Activated naive CD8-positive, alpha-beta T cell treated with anti-CD3 and anti-CD28 coated beads, Interleukin-2, amount 50 U/mL, for 16 hours (primary cell): ENCODE measurements at regions not wholly inside any gene's neighbourhood (a gene's known extent, or its start where the extent isn't known, plus 50 kb on each side); places are given as distances from the start of the nearest gene placed in this dataset.
"Not testable (repeated sequence)": the region's sequence is repeated elsewhere in the genome, so short reads cannot be mapped to it uniquely, and the experiment has no call there.

Experiments used
- DNase-seq: peaks from one replicate; pipeline ENCODE4 v3.0.0-alpha.2; 2020; ENCODE audit warnings: low read depth, low spot score

DNA sequence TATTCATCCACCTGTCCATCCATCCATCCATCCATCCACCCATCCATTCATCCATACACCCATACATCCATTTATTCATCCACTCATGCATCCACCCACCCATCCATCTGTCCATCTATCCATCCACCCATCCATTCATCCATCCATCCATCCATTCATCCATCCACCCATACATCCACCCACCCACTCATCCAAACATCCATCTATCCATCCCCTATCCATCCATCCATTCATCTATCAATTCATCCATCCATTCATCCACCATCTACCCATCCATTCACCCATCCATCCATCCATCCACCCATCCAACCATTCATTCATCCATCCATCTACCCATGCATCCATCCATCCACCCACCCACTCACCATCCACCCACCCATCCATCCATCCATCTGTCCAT, 142.6 kb upstream of the SFSWAP start:
- no peak for DNase-seq

DNA sequence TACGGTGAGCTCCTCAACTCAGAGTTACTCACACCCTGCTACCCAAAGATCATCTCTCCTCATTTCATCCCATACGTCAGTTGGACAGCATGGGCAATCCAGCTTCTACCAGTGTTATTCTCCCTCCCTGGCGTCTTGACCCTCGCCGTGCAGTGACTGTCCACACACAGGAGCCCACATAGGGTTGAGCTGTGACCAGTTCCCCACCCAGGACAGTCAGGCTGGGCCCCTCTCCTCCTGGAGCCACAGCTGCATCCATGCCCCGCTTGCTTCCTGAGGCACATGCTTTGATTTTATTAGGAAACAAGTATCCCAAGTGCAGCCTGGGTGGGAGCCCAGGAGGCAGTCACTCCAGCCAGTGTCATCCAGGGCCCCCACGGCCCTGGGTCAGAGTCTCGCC, 140.3 kb upstream of the SFSWAP start:
- no peak for DNase-seq

DNA sequence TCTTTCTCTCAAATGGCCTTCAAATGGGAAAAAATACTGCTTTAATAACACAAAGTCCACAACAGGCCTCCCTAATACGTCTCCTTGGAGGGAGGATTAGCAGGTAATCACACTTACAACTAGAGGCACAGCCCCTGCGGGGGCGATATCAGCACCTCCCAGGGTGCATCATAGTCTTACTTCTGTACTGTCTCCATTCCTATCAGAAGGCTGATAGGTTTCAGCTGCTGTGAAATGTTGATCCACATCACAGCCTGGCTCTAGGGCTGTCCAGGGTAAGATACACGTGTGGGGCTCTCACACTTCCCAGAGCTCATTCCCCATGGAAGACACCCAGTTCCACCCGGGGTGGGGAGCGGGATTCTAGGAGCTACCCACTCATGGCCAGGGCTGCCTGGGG, 139.1 kb upstream of the SFSWAP start:
- DNase-seq: no peak

DNA sequence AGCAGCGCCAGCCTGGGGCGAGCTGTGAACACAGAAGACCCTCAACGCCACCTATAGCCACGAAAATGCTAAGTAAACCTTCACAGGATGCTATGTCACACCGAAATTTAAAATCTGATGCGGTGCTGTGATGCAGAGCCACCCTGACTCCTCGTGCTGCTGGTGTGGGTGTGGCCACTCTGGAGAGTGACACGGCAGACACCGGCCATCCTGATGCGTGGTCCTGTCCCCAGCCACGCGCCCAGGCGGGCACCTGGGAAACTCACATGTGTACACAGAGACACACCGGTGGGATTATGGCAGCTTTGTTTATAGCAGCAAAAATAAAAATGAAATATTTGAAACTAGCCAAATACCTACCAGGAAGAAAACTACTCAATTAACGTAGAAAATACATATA, 138.3 kb upstream of the SFSWAP start:
- DNase-seq: no peak

DNA sequence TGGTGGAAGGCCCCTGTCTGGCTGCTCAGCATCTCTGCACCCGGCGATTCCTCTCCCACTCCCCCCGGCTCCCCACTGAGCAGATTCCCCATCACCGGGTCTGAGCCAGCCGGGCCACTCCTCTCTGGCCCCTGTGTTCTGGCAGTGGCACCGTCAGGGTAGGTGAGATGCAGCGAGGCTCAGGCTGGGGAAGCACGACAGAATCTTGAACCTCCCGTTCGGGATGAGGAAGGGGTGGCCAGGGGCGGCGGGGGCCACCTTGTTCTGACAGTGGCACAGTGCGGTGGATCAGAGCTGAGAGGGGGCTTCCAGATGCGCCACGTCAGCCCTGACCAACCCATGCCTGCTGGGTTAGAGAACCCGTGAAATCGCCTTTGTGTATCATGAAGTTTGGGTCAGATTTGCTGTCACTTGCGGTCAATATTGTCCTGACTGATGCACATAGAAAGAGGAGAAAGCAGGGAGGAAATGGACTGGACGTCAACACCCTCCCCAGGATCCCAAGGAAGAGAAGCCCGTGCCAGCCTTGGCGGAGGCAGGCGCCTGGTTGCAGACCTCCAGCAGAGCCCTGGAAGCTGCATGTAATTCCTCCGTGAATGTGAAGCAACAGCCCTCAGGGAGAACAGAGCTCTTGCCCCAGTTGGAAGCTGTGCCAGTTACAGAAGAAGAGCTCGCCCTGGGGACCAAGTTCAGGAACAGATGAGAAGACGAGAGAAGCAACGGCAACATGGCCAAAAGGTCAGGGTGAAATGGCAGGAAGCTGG, 137.1 kb upstream of the SFSWAP start:
- DNase-seq: no peak

DNA sequence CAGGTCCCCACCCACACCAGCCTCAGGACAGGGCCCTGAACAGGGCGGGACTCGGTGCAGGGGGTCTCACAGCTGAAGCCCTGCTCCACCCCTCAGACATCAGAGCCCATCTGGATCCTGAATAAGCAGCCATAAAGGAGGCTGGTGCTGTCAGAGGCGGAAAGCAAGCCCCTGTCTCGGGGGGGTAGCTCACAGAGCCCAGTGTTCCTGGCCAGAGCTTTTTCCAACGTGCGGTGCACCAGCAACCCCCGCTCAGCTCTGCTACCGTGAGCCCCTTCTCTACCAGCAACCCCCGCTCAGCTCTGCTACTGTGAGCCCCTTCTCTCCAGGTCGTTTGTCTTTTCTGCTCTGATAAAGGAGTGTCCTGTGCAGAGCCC, 136.5 kb upstream of the SFSWAP start:
- DNase-seq: no peak

DNA sequence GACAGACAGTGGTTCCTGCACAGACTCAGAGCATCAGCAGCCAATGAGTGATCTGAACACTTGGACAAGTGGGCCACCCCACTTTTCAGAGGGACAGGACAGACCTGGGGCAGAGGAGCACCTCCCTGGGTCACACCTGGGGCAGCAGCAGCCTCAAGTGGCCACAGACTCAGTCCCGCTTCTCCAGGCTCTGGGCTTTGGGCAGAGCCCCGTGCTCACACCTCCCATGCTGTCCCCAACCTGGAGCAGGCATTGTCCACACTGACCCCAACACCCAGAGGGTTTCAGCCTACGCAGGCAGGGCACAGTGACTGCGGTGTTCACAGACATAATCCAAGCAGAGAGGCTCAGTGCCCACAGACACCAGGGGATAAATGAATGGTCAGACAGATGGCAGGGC, 135.5 kb upstream of the SFSWAP start:
- no peak for DNase-seq

DNA sequence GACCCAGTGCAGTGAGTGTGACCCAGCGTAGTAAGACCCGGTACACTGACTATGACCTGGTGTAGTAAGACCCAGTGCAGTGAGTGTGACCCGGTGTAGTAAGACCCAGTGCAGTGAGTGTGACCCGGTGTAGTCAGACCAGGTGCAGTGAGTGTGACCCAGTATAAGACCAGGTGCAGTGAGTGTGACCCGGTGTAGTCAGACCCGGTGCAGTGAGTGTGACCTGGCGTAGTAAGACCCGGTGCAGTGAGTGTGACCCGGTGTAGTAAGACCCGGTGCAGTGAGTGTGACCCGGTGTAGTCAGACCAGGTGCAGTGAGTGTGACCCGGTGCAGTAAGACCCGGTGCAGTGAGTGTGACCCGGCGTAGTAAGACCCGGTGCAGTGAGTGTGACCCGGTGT, 134.2 kb upstream of the SFSWAP start:
- not testable (repeated sequence) for DNase-seq

DNA sequence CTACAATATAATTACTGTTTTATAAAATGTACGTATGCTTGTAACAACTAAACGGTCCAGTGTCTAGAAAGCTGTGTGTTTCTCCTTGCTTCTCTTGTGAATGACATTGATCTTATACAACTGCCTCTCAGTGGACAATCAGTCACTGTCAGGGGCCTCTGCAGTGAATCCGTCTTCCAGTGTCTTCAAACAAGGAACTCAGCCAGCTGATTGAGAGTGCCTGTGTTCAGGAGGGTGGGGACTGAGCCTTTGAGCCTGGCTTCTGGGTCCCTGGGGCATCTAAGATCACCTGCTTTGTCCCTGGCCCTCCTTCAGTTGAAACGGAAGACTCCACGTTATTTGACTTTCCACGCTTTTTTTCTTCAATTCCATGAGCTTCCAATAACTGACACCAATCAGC, 133.1 kb upstream of the SFSWAP start:
- no peak for DNase-seq

DNA sequence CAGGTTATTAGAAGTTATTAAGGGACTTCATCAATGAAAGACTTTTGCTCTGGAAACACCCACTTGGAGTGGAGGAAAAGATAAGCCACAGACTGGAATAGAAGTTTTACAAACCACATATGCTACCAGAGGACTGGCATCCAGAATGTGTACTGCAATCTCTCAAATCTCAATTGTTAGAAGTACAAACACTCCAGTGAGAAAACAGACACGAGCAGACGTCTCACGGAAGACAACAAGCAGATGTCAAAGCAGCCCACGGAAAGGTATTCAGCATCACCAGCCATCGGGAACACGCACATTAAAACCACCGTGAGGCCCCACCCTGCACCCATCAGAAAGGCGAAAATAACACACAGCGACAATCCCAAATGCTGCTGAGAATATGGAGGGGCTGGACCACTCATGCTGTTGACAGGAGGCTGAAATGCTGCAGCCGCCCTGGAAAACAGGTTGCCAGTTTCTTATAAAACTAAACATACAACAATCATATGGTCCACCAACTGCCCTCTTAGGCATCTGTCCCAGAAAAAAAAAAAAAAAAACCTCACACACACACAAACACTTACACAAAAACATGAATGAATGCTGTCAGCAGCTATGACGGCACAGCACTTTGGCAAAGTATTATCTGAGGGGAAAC, 131.9 kb upstream of the SFSWAP start:
- no peak for DNase-seq

DNA sequence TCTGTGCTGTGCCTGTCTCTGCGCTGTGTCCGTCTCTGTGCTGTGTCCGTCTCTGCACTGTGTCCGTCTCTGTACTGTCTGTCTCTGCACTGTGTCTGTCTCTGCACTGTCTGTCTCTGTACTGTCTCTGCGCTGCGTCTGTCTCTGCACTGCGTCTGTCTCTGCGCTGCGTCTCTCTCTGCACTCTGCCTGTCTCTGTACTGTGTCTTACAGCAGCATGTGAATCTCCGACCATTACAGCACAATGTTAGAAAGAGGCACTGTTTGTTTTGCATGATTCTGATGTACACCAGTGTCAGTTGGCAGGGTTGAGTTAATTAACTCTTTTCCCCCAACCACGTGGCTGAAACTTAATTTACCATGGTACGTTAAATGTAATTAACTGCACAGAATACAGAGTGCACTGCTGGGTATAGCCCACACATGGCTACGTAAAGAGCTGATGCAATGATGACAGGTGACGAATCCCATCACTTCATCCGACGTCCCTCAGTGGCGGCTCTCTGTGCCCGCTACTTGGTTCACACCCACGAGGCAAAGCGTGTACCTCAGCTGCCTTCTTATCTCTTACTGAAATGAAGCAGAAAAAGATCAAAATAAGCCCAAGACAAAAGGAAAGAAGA, 127.7 kb upstream of the SFSWAP start:
- DNase-seq: no peak

DNA sequence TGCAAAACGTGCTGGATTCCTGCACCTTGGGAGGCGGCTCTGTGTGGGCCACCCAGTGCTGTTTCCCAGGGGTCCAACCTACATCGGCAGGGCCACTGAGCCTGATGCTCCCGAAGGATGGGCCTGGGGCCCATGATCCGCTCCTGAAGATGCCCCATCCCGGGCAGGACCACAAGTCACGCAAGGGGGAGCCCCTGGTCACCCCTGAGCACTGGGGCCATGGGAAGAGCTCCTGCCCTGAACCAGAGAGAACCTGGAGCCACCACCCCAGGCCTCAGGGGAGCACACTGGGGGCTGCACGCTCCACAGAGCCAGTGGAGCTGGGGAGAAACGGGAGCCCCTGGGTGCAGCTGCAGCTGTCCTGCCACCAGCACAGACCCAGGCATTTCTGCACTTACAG, 124.6 kb upstream of the SFSWAP start:
- no peak for DNase-seq

DNA sequence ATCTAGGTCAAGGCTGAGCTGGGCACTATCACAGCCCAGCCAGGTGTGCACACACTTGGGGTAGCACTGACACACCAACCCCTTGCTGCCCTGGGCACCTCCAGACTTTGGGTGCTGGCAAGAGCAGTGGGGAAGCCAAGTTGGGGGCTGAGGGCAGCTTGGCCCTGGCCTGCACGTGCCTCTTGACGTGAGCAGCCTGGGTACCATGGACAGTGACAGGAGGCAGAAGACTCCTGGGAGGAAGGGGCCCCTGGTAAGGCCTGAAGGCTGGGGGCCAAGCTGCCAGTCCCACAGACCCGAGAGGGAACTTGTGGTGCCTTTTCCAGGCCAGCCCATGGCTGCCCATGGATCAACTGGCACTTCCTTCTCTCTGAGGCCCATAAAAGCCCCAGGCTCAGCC, 124.1 kb upstream of the SFSWAP start:
- no peak for DNase-seq

DNA sequence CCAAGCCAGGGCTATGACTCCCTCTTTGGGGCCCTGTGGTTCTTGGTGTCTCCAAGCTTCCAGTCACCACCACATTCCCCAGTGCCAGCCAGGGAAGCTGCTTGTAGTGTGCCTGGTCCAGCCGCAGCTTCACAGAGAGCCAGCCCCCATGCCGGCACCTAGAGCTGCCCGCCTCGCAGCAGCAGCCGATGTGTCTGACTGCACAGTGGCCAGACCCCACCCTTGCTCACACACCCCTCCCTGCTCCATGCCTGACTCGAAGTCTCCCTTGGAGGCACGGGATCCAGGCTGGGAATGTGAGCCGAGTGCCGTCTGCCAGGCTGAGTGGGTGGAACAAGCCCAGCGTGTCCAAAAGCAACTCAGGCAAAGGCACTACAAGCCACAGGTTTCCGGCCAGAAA, 123.3 kb upstream of the SFSWAP start:
- DNase-seq: no peak

DNA sequence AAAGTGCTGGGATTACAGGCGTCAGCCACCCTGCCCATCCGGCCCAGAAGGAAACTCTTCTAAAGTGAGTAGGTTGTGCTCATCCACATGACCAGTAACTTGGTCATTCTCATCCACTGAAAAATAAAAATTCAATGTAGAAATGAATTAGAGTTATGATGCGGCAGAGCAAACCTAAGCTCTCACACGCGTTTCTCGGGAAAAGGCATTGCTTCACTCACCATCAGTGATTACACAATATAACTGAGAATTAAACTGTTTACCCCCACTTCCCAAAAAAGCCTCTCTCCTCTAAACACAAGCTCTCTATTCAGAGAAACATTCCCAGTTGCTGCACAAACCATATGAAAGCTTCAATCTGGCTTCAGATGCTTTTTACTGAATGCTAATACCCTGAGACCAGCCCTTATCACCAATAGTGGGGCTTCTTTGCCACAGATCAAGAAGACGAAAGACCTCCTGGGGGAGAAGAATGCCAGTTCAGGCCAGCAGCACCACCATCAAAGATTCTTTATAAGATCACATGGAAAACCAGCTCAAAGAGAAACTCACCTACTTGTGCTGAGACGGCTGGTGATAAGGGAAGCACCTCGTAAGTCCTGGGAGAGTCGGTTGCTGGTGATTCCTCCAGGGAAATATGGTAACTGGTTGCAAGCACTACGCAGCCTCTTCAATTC, 121.5 kb upstream of the SFSWAP start:
- DNase-seq: no peak

DNA sequence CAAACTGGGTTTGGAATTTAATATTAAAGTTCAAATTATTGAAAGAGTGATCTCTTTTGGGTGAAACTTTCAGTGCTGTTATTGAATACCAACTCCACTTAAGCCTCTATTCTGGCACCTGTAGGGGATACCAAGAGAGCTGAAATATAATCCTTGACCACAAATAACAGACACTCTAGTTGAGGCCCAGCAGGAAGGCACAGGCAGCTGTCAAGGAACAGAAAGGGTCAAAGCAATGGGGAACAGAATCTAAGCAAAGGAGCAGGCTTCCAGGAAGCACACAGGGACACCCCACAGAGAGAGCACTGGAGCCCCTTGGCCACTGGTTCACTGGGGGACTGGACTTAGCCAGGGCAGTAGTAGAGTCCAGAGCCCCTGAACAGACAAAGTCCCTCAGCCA, 120.9 kb upstream of the SFSWAP start:
- no peak for DNase-seq

DNA sequence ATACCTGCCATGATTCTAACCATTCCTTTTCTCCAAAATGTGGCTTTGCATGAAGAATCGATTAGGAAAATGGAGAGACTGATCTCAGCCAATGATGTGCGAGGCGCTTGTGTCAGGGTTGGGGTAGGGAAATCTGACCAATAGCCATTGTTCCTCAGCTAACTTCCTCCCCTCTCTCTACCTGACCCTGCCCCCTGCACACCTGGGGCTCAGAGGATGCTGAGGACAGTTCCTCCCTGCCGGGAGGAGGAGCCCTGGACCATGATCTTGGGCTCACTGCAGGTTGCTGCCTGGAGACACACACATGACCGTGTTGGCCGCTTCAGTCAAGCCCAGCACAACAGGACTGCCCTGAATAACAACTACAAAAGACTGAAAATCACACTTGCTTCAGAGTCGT, 119.8 kb upstream of the SFSWAP start:
- no peak for DNase-seq

DNA sequence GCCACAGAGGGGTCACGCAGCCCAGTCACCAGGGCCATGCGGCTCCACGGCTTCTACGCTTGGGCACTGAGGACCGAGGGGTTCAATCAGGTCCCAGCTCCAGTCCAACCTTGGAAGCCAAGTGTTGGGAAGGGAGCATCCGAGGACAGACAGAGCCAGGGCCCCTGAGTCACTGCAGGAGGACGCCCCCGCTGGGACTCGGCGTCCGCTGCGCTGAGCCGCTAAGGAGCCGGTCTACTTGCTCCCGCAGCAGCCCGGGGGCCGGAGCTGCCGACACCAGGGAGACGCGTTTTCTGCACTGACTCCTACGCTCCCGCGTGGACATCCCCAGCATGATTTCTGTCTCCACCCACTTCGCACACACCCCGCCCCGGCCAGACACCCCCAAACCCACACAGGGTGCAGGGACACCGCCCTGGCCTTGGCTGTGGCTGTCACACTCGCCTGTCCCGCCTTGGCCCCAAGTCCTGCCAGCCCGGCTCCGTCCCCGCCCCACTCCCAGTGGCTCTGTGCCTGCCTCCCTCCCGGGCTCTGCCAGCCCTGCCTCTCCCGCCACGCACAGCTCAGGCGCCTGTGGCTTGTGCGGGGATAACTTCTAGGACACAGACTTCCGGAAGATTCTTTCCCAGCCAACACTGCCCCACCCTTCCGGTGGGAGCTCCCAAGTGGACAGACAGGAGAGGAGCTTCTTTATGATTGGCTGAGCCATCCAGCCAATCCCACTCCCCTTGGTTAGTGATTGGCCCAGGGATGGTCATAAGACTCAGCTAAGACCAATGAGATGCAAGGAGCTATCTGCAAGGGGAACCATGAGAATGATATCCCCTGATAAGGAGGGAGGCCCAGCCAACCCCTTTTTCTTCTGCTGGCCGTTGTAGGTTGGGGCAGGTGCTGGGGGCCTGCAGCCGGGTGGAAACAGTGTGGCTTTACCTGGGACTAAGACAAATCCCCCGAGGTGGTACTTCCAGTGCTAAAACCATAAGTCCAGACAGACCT, 118.9 kb upstream of the SFSWAP start:
- DNase-seq: no peak

DNA sequence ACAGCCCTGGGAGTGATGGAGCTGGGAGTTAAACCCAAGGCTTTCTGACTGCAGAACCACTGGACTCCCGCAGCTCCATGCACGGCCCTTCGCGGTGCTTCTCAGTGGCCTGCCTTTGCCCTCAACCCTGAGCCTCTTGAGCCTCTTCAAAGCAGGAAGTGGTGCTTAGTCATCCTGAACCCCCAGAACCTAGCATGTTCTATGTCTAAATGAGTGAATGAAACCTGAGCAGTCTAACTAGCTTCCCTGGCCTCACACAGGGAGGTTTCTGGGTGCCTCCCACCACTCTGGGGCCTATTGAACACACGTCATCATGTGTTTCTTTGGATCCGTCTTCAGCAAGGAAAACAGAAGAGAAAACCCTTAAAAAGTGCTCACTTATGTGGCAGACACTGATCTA, 117.9 kb upstream of the SFSWAP start:
- no peak for DNase-seq

DNA sequence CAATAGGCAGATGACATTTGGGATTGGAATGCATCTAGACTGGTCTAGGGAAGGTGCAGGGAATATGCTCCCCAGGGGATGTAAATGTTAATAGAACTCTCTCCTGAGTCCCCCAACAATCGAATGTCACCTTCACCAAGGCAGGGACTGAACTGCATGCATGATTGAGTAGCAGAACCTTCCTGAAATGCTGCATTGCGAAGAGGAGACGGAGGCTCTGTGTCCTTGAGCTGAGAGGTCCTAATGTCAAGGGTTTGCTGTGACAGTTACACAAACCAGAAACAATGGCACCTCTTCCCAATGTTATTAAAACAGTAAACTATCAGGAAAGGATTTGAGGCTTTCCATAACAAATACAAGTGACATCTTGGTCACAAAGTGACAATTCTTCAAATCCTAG, 117.5 kb upstream of the SFSWAP start:
- no peak for DNase-seq

DNA sequence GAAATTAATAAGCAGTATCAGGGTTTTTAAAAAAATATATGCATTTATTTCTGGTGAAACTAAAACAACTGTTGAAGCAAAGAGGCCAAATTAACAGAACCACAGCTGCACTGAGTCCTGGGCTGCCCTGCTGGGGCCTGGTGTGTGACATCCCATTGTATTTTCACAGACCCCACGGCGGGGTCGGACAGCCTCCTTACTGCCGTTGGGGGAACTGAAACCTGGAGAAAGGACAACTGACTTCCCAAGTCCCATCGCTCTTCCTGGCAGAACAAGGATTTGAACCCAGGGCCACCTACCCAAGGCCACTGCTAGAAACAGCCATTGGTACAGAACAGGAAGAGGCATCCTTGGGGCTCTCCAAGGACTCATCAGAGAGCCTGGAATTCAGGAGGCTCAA, 114.8 kb upstream of the SFSWAP start:
- no peak for DNase-seq
